Naive thymus-derived CD4-positive, alpha-beta T cell (primary cell): ENCODE measurements at regions not wholly inside any gene's neighbourhood (a gene's known extent, or its start where the extent isn't known, plus 50 kb on each side); places are given as distances from the start of the nearest gene placed in this dataset.
"Not testable (repeated sequence)": the region's sequence is repeated elsewhere in the genome, so short reads cannot be mapped to it uniquely, and the experiment has no call there.

Source experiments
- ATAC-seq: fragments of 150-1000 bp; cut with Tn5 transposase; 2 replicates; pipeline ENCODE4 v1.10.0; 2021; ENCODE audit warnings: mild to moderate bottlenecking, moderate library complexity
- CTCF ChIA-PET: fragments of 350-600 bp; sonication (Branson Sonifier 250); formaldehyde crosslinking; loops from one replicate; lab custom pipeline; 2021; ENCODE audit warnings: antibody characterized with exemption; lab: Charles Lee
- POLR2A ChIA-PET: fragments of 350-600 bp; sonication (Branson Sonifier 250); formaldehyde crosslinking; loops from one replicate; lab custom pipeline; 2021; ENCODE audit warnings: antibody characterized with exemption, inconsistent platforms; lab: Charles Lee
- DNase-seq, 9 donors: peaks; one replicate each; pipeline versions ENCODE4 v3.0.0 to v3.0.0-alpha.2; 2020 to 2022; ENCODE audit warnings: mixed read lengths in 1 of 9
- H3K27ac ChIP-seq: one replicate; pipeline ENCODE4 v1.7.0; 2013; ENCODE audit warnings: mild to moderate bottlenecking, low read depth, low read length, moderate library complexity
- H3K27me3 ChIP-seq, 2 donors: one replicate each; pipeline ENCODE4 v1.7.0; 2013; ENCODE audit warnings: low read length in 2 of 2, mild to moderate bottlenecking in 2 of 2, moderate library complexity in 2 of 2; ENCODE audit not compliant: control insufficient read depth in 2 of 2, insufficient read depth in 2 of 2
- H3K36me3 ChIP-seq, 3 experiments: 1 replicate in 2 of 3; 2 replicates in 1 of 3; pipeline ENCODE4 v1.7.0; 2013; ENCODE audit warnings: low read length in 3 of 3, mild to moderate bottlenecking in 3 of 3, moderate library complexity in 1 of 3; ENCODE audit not compliant: insufficient read depth in 3 of 3, control insufficient read depth in 2 of 3
- H3K4me1 ChIP-seq, 2 donors: one replicate each; pipeline ENCODE4 v1.7.0; 2013; ENCODE audit warnings: low read length in 2 of 2, mild to moderate bottlenecking in 2 of 2, moderate library complexity in 1 of 2; ENCODE audit not compliant: control insufficient read depth in 2 of 2, insufficient read depth in 2 of 2
- H3K4me3 ChIP-seq: 2 replicates; pipeline ENCODE4 v1.7.0; 2013; ENCODE audit warnings: mild to moderate bottlenecking, low read length
- H3K9me3 ChIP-seq, 3 experiments: 1 replicate in 2 of 3; 2 replicates in 1 of 3; pipeline ENCODE4 v1.7.0; 2013; ENCODE audit warnings: low read length in 3 of 3; ENCODE audit not compliant: control insufficient read depth in 2 of 3
- H3K27ac Mint-ChIP-seq, 9 donors: one replicate each; pipeline ENCODE4 v1.8.0; 2020 to 2022; ENCODE audit warnings: mixed read lengths in 9 of 9, mild to moderate bottlenecking in 8 of 9, moderate library complexity in 5 of 9, inconsistent platforms in 2 of 9
- H3K27me3 Mint-ChIP-seq, 5 donors: one replicate each; pipeline ENCODE4 v1.8.0; 2021 to 2022; ENCODE audit warnings: mixed read lengths in 5 of 5, mild to moderate bottlenecking in 1 of 5
- H3K36me3 Mint-ChIP-seq, 5 donors: one replicate each; pipeline ENCODE4 v1.8.0; 2020 to 2022; ENCODE audit warnings: mixed read lengths in 5 of 5, mild to moderate bottlenecking in 3 of 5, inconsistent platforms in 1 of 5
- H3K4me1 Mint-ChIP-seq, 7 donors: one replicate each; pipeline ENCODE4 v1.8.0; 2020 to 2022; ENCODE audit warnings: mixed read lengths in 7 of 7, mild to moderate bottlenecking in 3 of 7, inconsistent platforms in 1 of 7
- H3K4me3 Mint-ChIP-seq, 10 donors: one replicate each; pipeline ENCODE4 v1.8.0; 2020 to 2022; ENCODE audit warnings: mild to moderate bottlenecking in 10 of 10, mixed read lengths in 10 of 10, moderate library complexity in 6 of 10, inconsistent platforms in 2 of 10
- H3K9me3 Mint-ChIP-seq, 11 donors: one replicate each; pipeline ENCODE4 v1.8.0; 2020 to 2022; ENCODE audit warnings: mixed read lengths in 11 of 11, mild to moderate bottlenecking in 4 of 11, inconsistent platforms in 1 of 11, moderate library complexity in 1 of 11
- intact Hi-C, 2 donors: fragments of 100-400 bp; cut with micrococcal nuclease; formaldehyde crosslinking; loops; one replicate each; pipeline ENCODE4 v1.15.1; 2023

- H3K4me3 Mint-ChIP-seq: no peak overlapping the region
- H3K27ac ChIP-seq: no peak overlapping the region
- H3K36me3 Mint-ChIP-seq: peaks cover 0 to 2% (median 0%) of the 10 kb centered on the region in 5 donors
- H3K4me1 ChIP-seq: peaks cover 0 to 7% of the 10 kb centered on the region in 2 donors
- H3K4me1 Mint-ChIP-seq: peaks cover 3 to 22% (median 18%) of the 10 kb centered on the region in 7 donors
- ChIA-PET POLR2A (no interaction called here), CTCF (no interaction called here)
- peaks cover 0 to 2% (median 0%) of the 10 kb centered on the region in 11 donors for H3K9me3 Mint-ChIP-seq
- H3K27me3 Mint-ChIP-seq: peaks cover 0 to 34% (median 0%) of the 10 kb centered on the region in 5 donors
- H3K9me3 ChIP-seq: no peaks in the 10 kb centered on the region
- H3K36me3 ChIP-seq: no peaks in the 10 kb centered on the region
- intact Hi-C loops: no loop called here
- no peaks in the 10 kb centered on the region for H3K27me3 ChIP-seq
- no peak overlapping the region for H3K27ac Mint-ChIP-seq
- ATAC-seq: no peak
- H3K4me3 ChIP-seq: no peak overlapping the region
- DNase-seq: no peak
These were observed 84.9 kb upstream of the MLN start for GRCh38 chr6:33888664-33889200.

DNA sequence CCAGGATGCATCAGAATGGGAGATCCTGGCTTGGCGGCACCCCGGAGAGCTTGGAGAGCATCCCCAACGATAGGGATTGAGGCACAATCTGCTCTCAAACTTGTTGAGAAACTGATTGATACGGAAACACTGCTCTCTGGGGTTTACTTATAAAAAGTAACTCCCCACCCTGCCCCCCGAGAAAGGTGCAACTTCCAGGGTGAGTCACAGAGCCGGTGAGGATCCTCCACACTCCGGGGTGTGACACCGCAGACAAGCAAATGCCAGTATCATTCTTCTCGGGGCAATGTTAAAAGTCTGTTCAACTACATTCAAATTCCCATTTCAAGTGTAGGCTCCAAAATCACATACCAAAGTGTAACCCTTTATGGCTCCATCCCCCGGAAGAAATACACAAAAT, 84.4 kb upstream of the MLN start:
- Mint-ChIP-seq H3K36me3 (peaks cover 0 to 2% (median 0%) of the 10 kb centered on the region in 5 donors), H3K27me3 (peaks cover 0 to 36% (median 0%) of the 10 kb centered on the region in 5 donors), H3K27ac (no peak overlapping the region), H3K9me3 (peaks cover 0 to 2% (median 0%) of the 10 kb centered on the region in 11 donors), H3K4me3 (no peak overlapping the region), H3K4me1 (peaks cover 0 to 19% (median 18%) of the 10 kb centered on the region in 7 donors)
- H3K36me3 ChIP-seq: no peaks in the 10 kb centered on the region
- no peak for DNase-seq
- no peaks in the 10 kb centered on the region for H3K9me3 ChIP-seq
- no peak for ATAC-seq
- H3K4me1 ChIP-seq: peaks cover 0 to 7% of the 10 kb centered on the region in 2 donors
- intact Hi-C loops: no loop called here
- H3K27ac ChIP-seq: no peak overlapping the region
- ChIA-PET POLR2A (no interaction called here), CTCF (no interaction called here)
- H3K4me3 ChIP-seq: no peak overlapping the region
- no peaks in the 10 kb centered on the region for H3K27me3 ChIP-seq

GRCh38 chr6:33886673-33887144, 82.9 kb upstream of the MLN start:
- ChIA-PET POLR2A (interaction anchor here (1.3 kb wide), 1 partner anchor 18 kb away, joined by 5 read pairs; no protein-coding TSS in a partner anchor), CTCF (no interaction called here)
- Mint-ChIP-seq H3K36me3 (peaks cover 0 to 2% (median 0%) of the 10 kb centered on the region in 5 donors), H3K27ac (peak overlapping the region; percentile 13 to 87 (median 59)), H3K4me1 (peaks cover 0 to 19% (median 18%) of the 10 kb centered on the region in 7 donors), H3K27me3 (peaks cover 0 to 42% (median 0%) of the 10 kb centered on the region in 5 donors), H3K9me3 (peaks cover 0 to 2% (median 0%) of the 10 kb centered on the region in 11 donors), H3K4me3 (peak overlapping the region in 3 of 10 donors; percentile 9 to 42 (median 10))
- intact Hi-C loops: loop anchor here (2.0 kb wide), 1 partner anchor 18 kb away; no protein-coding TSS in a partner anchor
- Histone ChIP-seq H3K36me3 (no peaks in the 10 kb centered on the region), H3K4me1 (peaks cover 0 to 7% of the 10 kb centered on the region in 2 donors), H3K4me3 (no peak overlapping the region), H3K27me3 (no peaks in the 10 kb centered on the region), H3K9me3 (no peaks in the 10 kb centered on the region), H3K27ac (no peak overlapping the region)
- ATAC-seq (peak; percentile 32), DNase-seq (peak in 4 of 9 donors; percentile 27 to 38 (median 28))

DNA sequence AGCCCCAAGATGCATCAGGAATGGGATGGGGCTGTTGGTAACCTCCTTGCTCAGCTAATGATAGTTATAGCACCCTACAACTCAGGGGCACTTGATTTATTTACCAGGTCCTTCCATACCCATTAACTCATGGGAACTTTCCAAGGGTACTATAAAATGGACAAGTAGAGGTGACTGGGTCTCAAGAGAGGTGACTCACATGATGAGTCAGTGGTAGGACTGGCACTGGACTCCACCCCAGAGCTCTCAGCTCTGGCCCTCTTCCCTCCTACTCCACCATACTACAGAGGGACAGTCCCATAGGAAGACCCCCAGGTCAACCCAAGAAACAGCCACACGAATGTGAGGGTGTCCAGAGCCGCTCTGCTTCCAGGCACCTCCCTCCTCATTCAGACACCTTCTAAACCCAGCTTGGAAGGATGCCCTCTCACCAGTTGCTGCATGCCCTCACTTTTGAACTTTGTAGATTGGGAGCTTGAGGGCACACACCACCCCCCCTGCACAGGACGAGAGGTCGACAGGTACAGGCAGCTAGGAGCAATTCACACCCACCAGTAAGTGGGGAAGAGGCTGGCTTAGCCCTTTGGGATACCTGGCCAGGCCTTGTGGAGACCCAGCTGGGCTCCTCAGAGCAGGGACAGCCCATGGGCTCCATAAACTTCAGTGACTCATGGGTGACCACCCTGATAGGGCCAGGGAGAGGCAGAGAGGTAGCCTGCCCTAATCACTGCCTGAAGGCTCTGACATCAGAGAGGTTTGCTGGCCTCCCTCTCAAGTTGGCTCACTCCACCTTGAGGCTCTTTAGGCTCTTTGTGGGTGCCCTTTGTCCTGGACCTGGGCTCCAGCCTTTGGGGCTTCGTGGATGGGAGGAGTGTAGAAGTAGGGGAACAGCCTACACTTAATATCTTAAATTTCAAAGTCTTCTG, 81.6 kb upstream of the MLN start:
- peaks cover 0 to 2% (median 0%) of the 10 kb centered on the region in 5 donors for H3K36me3 Mint-ChIP-seq
- intact Hi-C loops: loop anchor here (2.0 kb wide), 1 partner anchor 19 kb away; no protein-coding TSS in a partner anchor
- peaks cover 0 to 28% (median 19%) of the 10 kb centered on the region in 7 donors for H3K4me1 Mint-ChIP-seq
- no peak for DNase-seq
- Histone ChIP-seq H3K4me3 (no peak overlapping the region), H3K4me1 (peaks cover 0 to 7% of the 10 kb centered on the region in 2 donors), H3K27me3 (no peaks in the 10 kb centered on the region), H3K27ac (no peak overlapping the region), H3K9me3 (no peaks in the 10 kb centered on the region), H3K36me3 (no peaks in the 10 kb centered on the region)
- peaks cover 0 to 52% (median 0%) of the 10 kb centered on the region in 5 donors for H3K27me3 Mint-ChIP-seq
- peaks cover 0 to 2% (median 0%) of the 10 kb centered on the region in 11 donors for H3K9me3 Mint-ChIP-seq
- H3K4me3 Mint-ChIP-seq: no peak overlapping the region
- ATAC-seq: no peak
- CTCF ChIA-PET: no interaction called here
- H3K27ac Mint-ChIP-seq: peak overlapping the region in 1 of 9 donors; percentile 14
- POLR2A ChIA-PET: no interaction called here

GRCh38 chr6:33883621-33884020, 79.8 kb upstream of the MLN start:
- ChIA-PET POLR2A (interaction anchor here (1.2 kb wide), 1 partner anchor 21 kb away, joined by 4 read pairs; no protein-coding TSS in a partner anchor), CTCF (interaction anchor here (0.7 kb wide), 1 partner anchor 53 kb away, joined by 3 read pairs; no protein-coding TSS in a partner anchor)
- H3K36me3 ChIP-seq, H3K4me3 Mint-ChIP-seq, H3K9me3 Mint-ChIP-seq, DNase-seq, H3K27ac Mint-ChIP-seq, intact Hi-C loops, H3K4me1 ChIP-seq, ATAC-seq, H3K4me3 ChIP-seq, H3K27ac ChIP-seq, H3K9me3 ChIP-seq, H3K36me3 Mint-ChIP-seq, H3K27me3 ChIP-seq: not testable (repeated sequence)
- peaks cover 0 to 39% (median 0%) of the 10 kb centered on the region in 5 donors for H3K27me3 Mint-ChIP-seq
- H3K4me1 Mint-ChIP-seq: peaks cover 0 to 28% (median 21%) of the 10 kb centered on the region in 7 donors

DNA sequence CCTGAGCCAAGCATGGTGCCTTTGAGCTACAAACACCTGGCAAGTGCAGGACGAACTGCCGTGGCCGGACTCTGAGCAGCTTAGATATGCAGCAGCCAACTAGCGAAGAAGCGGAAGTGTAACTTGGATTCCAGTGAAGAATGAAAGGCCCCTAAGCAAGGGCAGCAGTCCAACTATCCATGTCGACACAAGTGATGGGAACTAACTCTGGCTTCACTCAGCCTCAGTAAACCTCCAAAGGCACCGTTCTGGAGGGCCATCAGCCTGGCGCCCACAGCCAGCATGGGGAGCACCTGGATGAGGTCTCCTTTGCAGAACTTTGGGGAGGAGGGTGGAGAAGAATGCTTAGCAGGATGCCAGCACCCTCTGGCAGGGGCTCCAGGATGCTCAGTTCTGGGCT, 78.4 kb upstream of the MLN start:
- no peaks in the 10 kb centered on the region for H3K27me3 ChIP-seq
- Mint-ChIP-seq H3K4me3 (no peak overlapping the region), H3K27ac (no peak overlapping the region), H3K4me1 (peaks cover 0 to 20% (median 13%) of the 10 kb centered on the region in 7 donors), H3K27me3 (peaks cover 0 to 38% (median 0%) of the 10 kb centered on the region in 5 donors), H3K36me3 (peaks cover 0 to 2% (median 0%) of the 10 kb centered on the region in 5 donors), H3K9me3 (peaks cover 0 to 2% (median 0%) of the 10 kb centered on the region in 11 donors)
- no peak overlapping the region for H3K4me3 ChIP-seq
- POLR2A ChIA-PET: no interaction called here
- H3K4me1 ChIP-seq: peaks cover 0 to 4% of the 10 kb centered on the region in 2 donors
- H3K36me3 ChIP-seq: no peaks in the 10 kb centered on the region
- no peak overlapping the region for H3K27ac ChIP-seq
- no peaks in the 10 kb centered on the region for H3K9me3 ChIP-seq
- ATAC-seq: no peak
- intact Hi-C loops: no loop called here
- DNase-seq: no peak
- CTCF ChIA-PET: no interaction called here
